ENCODE measurements at regions not wholly inside any gene's neighbourhood (a gene's known extent, or its start where the extent isn't known, plus 50 kb on each side); places are given as distances from the start of the nearest gene placed in this dataset.
A peak's percentile ranks its signal among the peaks of the same experiment; 100 is the strongest.
"Not testable (repeated sequence)": the region's sequence is repeated elsewhere in the genome, so short reads cannot be mapped to it uniquely, and the experiment has no call there.

DNA sequence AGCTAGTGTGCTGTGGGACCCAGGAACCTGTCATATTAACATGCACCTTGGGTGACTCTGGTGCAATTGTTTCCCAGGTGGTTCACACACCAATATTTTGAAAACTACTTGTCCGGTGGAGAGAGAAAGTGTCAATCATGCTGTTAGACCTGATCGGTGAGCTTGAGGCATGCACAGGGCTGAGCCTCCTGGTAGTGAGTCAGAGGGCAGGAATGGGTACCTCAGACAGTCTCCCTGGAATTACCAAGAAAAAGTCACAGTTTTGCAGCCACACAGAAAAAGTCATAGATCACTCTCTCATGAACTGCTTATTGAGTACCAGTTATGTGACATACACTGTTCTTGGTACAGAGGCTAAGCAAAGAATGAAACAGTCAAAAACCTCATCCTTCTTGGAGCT, 140.1 kb upstream of the NFIA start:
- H2BK120ac ChIP-seq (replicated peaks; ENCODE audit: low read depth, low read length), result no peak overlapping the region
- H2BK5ac ChIP-seq (ENCODE audit: low read depth, low read length), result no peak overlapping the region
- no peaks in the 10 kb centered on the region; a peak in 1 of 4 replicates for H3K9me3 ChIP-seq (ENCODE audit: insufficient read depth in 2 of 2, low read depth in 1 of 2, low read length in 1 of 2)
- H2BK15ac ChIP-seq (ENCODE audit: low read length), result no peak overlapping the region
- no peaks in the 10 kb centered on the region for H3K79me2 ChIP-seq (ENCODE audit: control insufficient read depth in 1 of 2, insufficient read depth in 2 of 2, low read length in 2 of 2)
- no peak overlapping the region for H3K4me3 ChIP-seq (ENCODE audit: extremely low read depth in 1 of 4, insufficient read depth in 2 of 4, low read depth in 3 of 4, low read length in 4 of 4)
- H2BK20ac ChIP-seq (ENCODE audit: low read length), result 0 out of 2 replicates have a peak overlapping the region, but pooled peaks have one; percentile 11
- H4K91ac ChIP-seq (replicated peaks; ENCODE audit: insufficient read length, low read length), result no peak overlapping the region
- no peak overlapping the region for H2AK5ac ChIP-seq (ENCODE audit: low read depth, low read length)
- CTCF ChIA-PET (ENCODE audit: partially characterized antibody), result interaction anchor here (1.1 to 1.4 kb wide), 2 partner anchors 33 to 101 kb away, joined by 3 to 5 read pairs; no protein-coding TSS in a partner anchor
- H3K14ac ChIP-seq (ENCODE audit: insufficient read length), result no peak overlapping the region
- no peaks in the 10 kb centered on the region for H3K23me2 ChIP-seq (ENCODE audit: low read depth, low read length)
- no peak overlapping the region for H3K23ac ChIP-seq (ENCODE audit: insufficient read length)
- no peak overlapping the region for H2AFZ ChIP-seq (ENCODE audit: low read length)
- no peak overlapping the region; the same call in 1 of the 2 replicates for H3K18ac ChIP-seq (ENCODE audit: extremely low read depth, low read length)
- no peak overlapping the region for H3K27ac ChIP-seq (ENCODE audit: low read depth, low read length)
- H4K5ac ChIP-seq (ENCODE audit: insufficient read length, low read depth, low read length), result no peak overlapping the region
- no peaks in the 10 kb centered on the region for H3K27me3 ChIP-seq (replicated peaks in 1 of 4; ENCODE audit: control insufficient read depth in 3 of 4, extremely low read depth in 1 of 4, insufficient read depth in 3 of 4, low read length in 3 of 4)
- no peak for TF ChIP-seq BRCA1 (IDR thresholded peaks at IDR 0.05; ENCODE audit: low read depth, low read length)
- no peak for TF ChIP-seq POU5F1 (IDR thresholded peaks at IDR 0.05; ENCODE audit: low read depth, low read length)
- H4K8ac ChIP-seq (ENCODE audit: extremely low read depth, insufficient read depth, low read length), result no peak overlapping the region
- no peak overlapping the region for H3K56ac ChIP-seq (replicated peaks; ENCODE audit: insufficient read length, low read depth, low read length)
- no peaks in the 10 kb centered on the region for H3K79me1 ChIP-seq (ENCODE audit: low read depth, low read length)
- 92% methylated on average over 2 of the region's 2 CpGs; no CpG with 5 or more reads in 1 of the 2 experiments for WGBS, 2 experiments (ENCODE audit: extremely low coverage in 1 of 2, insufficient coverage in 1 of 2, insufficient read length in 1 of 2, insufficient replicate concordance in 2 of 2, low coverage in 1 of 2, low lambda C conversion rate in 2 of 2, missing lambda C conversion rate in 1 of 2)
- peaks cover 0 to 11% (median 8%) of the 10 kb centered on the region in 4 experiments; a peak in 5 of 7 replicates for H3K4me1 ChIP-seq (replicated peaks in 1 of 4; ENCODE audit: control insufficient read depth in 3 of 4, insufficient read depth in 4 of 4, low read length in 3 of 4)
- no peak overlapping the region for H2BK12ac ChIP-seq (ENCODE audit: low read depth, low read length)
- H3K4me2 ChIP-seq (ENCODE audit: insufficient read depth in 1 of 2, low read depth in 2 of 2, low read length in 2 of 2), result no peak overlapping the region
- no peaks in the 10 kb centered on the region for H4K20me1 ChIP-seq (replicated peaks in 1 of 2; ENCODE audit: control insufficient read depth in 1 of 2, insufficient read depth in 2 of 2, low read length in 2 of 2)
- no peak for FAIRE-seq
- H3K36me3 ChIP-seq (ENCODE audit: control insufficient read depth in 2 of 4, insufficient read depth in 4 of 4, low read length in 3 of 4), result no peaks in the 10 kb centered on the region
- POLR2A ChIA-PET (ENCODE audit: partially characterized antibody), result no interaction called here
- DNase-seq (ENCODE audit: low read depth in 1 of 2, low spot score in 2 of 2), result no peak
- no peak overlapping the region for H3K9ac ChIP-seq (replicated peaks in 1 of 4; ENCODE audit: extremely low read depth in 1 of 4, low read depth in 3 of 4, low read length in 3 of 4)
- H3K4ac ChIP-seq (replicated peaks; ENCODE audit: insufficient read length, low read depth, low read length), result no peak overlapping the region

DNA sequence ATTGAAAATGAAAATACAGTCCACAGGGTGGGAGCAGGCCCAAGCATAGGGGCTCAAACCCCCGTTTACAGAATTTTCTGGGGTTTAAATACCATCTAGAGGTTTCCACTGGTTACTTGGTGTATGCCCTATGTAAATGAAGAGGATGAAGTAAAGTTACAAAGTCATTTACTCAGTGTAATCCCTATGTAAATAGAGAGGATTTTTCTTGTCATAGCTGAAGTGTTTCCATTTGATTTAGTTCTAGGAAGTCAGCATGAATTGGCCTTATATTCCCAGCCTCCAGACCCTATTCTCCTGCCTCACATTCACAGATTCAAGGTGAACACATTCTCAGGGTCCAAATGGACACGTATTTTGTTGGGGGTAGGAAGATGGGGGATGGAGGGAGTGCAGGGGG, 141.7 kb upstream of the NFIA start:
- H3K9ac ChIP-seq (replicated peaks in 1 of 4; ENCODE audit: extremely low read depth in 1 of 4, low read depth in 3 of 4, low read length in 3 of 4); H3K4me2 ChIP-seq (ENCODE audit: insufficient read depth in 1 of 2, low read depth in 2 of 2, low read length in 2 of 2); H3K4ac ChIP-seq (replicated peaks; ENCODE audit: insufficient read length, low read depth, low read length); H3K4me3 ChIP-seq (ENCODE audit: extremely low read depth in 1 of 4, insufficient read depth in 2 of 4, low read depth in 3 of 4, low read length in 4 of 4); FAIRE-seq; H3K18ac ChIP-seq (ENCODE audit: extremely low read depth, low read length); CTCF ChIA-PET (ENCODE audit: partially characterized antibody); H2BK12ac ChIP-seq (ENCODE audit: low read depth, low read length); H3K27me3 ChIP-seq (replicated peaks in 1 of 4; ENCODE audit: control insufficient read depth in 3 of 4, extremely low read depth in 1 of 4, insufficient read depth in 3 of 4, low read length in 3 of 4); H4K5ac ChIP-seq (ENCODE audit: insufficient read length, low read depth, low read length); H3K23me2 ChIP-seq (ENCODE audit: low read depth, low read length); H3K14ac ChIP-seq (ENCODE audit: insufficient read length); H3K56ac ChIP-seq (replicated peaks; ENCODE audit: insufficient read length, low read depth, low read length); H2BK20ac ChIP-seq (ENCODE audit: low read length); H4K8ac ChIP-seq (ENCODE audit: extremely low read depth, insufficient read depth, low read length); DNase-seq (ENCODE audit: low read depth in 1 of 2, low spot score in 2 of 2); H3K36me3 ChIP-seq (ENCODE audit: control insufficient read depth in 2 of 4, insufficient read depth in 4 of 4, low read length in 3 of 4); H2BK5ac ChIP-seq (ENCODE audit: low read depth, low read length); H2BK120ac ChIP-seq (replicated peaks; ENCODE audit: low read depth, low read length); H3K23ac ChIP-seq (ENCODE audit: insufficient read length); H2AFZ ChIP-seq (ENCODE audit: low read length); H4K20me1 ChIP-seq (replicated peaks in 1 of 2; ENCODE audit: control insufficient read depth in 1 of 2, insufficient read depth in 2 of 2, low read length in 2 of 2); H4K91ac ChIP-seq (replicated peaks; ENCODE audit: insufficient read length, low read length); H3K79me1 ChIP-seq (ENCODE audit: low read depth, low read length); H2AK5ac ChIP-seq (ENCODE audit: low read depth, low read length); H3K27ac ChIP-seq (ENCODE audit: low read depth, low read length); H3K9me3 ChIP-seq (ENCODE audit: insufficient read depth in 2 of 2, low read depth in 1 of 2, low read length in 1 of 2); H2BK15ac ChIP-seq (ENCODE audit: low read length); POLR2A ChIA-PET (ENCODE audit: partially characterized antibody); H3K79me2 ChIP-seq (ENCODE audit: control insufficient read depth in 1 of 2, insufficient read depth in 2 of 2, low read length in 2 of 2): not testable (repeated sequence)
- H3K4me1 ChIP-seq (replicated peaks in 1 of 4; ENCODE audit: control insufficient read depth in 3 of 4, insufficient read depth in 4 of 4, low read length in 3 of 4), result peaks cover 0 to 18% (median 10%) of the 10 kb centered on the region in 4 experiments
- 70% methylated on average over 2 of the region's 2 CpGs; no CpG with 5 or more reads in 1 of the 2 experiments for WGBS, 2 experiments (ENCODE audit: extremely low coverage in 1 of 2, insufficient coverage in 1 of 2, insufficient read length in 1 of 2, insufficient replicate concordance in 2 of 2, low coverage in 1 of 2, low lambda C conversion rate in 2 of 2, missing lambda C conversion rate in 1 of 2)
